ENCODE measurements at regions not wholly inside any gene's neighbourhood (a gene's known extent, or its start where the extent isn't known, plus 50 kb on each side); places are given as distances from the start of the nearest gene placed in this dataset.
"Not testable (repeated sequence)": the region's sequence is repeated elsewhere in the genome, so short reads cannot be mapped to it uniquely, and the experiment has no call there.

- DNase-seq, result no peak
Measured at GRCh38 chr5:124044613-124045012, 532.6 kb downstream of the CSNK1G3 start.

GRCh38 chr5:124043456-124043855 is 531.5 kb downstream of the CSNK1G3 start:
- no peak for DNase-seq

GRCh38 chr5:124040799-124041198 is 528.8 kb downstream of the CSNK1G3 start:
- DNase-seq, result no peak

- no peak for DNase-seq
Measured at GRCh38 chr5:124039410-124039809, 527.4 kb downstream of the CSNK1G3 start.

GRCh38 chr5:124036786-124037185 is 524.8 kb downstream of the CSNK1G3 start:
- no peak for DNase-seq

GRCh38 chr5:124034963-124035362 is 523.0 kb downstream of the CSNK1G3 start:
- DNase-seq, result no peak

GRCh38 chr5:124034083-124034700 is 522.2 kb downstream of the CSNK1G3 start:
- no peak for DNase-seq

- DNase-seq, result no peak
Measured at GRCh38 chr5:124030043-124030491, 518.1 kb downstream of the CSNK1G3 start.

- no peak for DNase-seq
Measured at GRCh38 chr5:124027441-124027840, 515.5 kb downstream of the CSNK1G3 start.

- no peak for DNase-seq
Measured at GRCh38 chr5:124025306-124025845, 513.4 kb downstream of the CSNK1G3 start.

- no peak for DNase-seq
Measured at GRCh38 chr5:124022966-124023365, 511.0 kb downstream of the CSNK1G3 start.

GRCh38 chr5:124021776-124022175 is 509.8 kb downstream of the CSNK1G3 start:
- DNase-seq, result no peak

- DNase-seq, result no peak
Measured at GRCh38 chr5:124021066-124021641, 509.2 kb downstream of the CSNK1G3 start.

GRCh38 chr5:124017321-124017720 is 505.3 kb downstream of the CSNK1G3 start:
- not testable (repeated sequence) for DNase-seq

GRCh38 chr5:124007675-124008398 is 495.9 kb downstream of the CSNK1G3 start:
- DNase-seq, result no peak

- no peak for DNase-seq
Measured at GRCh38 chr5:124001036-124001615, 489.1 kb downstream of the CSNK1G3 start.

- DNase-seq, result no peak
Measured at GRCh38 chr5:124000538-124000937, 488.6 kb downstream of the CSNK1G3 start.

GRCh38 chr5:123997462-123998215 is 485.7 kb downstream of the CSNK1G3 start:
- DNase-seq, result no peak

- DNase-seq, result no peak
Measured at GRCh38 chr5:123997064-123997461, 485.1 kb downstream of the CSNK1G3 start.

- DNase-seq, result no peak
Measured at GRCh38 chr5:123992641-123993040, 480.7 kb downstream of the CSNK1G3 start.

GRCh38 chr5:123987956-123988355 is 476.0 kb downstream of the CSNK1G3 start:
- DNase-seq, result no peak

- DNase-seq, result no peak
Measured at GRCh38 chr5:123976379-123977033, 464.5 kb downstream of the CSNK1G3 start.

All from activated CD4-positive, alpha-beta T cell treated with anti-CD3 and anti-CD28 coated beads, Interleukin-10, Interleukin-2, amounts not matched to agents 100 ng/mL and 50 ng/mL, durations not matched to agents 16 hours and 8 hours (primary cell).